Stromal cell of bone marrow (primary cell): ENCODE measurements at regions not wholly inside any gene's neighbourhood (a gene's known extent, or its start where the extent isn't known, plus 50 kb on each side); places are given as distances from the start of the nearest gene placed in this dataset.

Experiments used
- DNase-seq: peaks from one replicate; pipeline ENCODE4 v3.0.0-alpha.2; 2012; ENCODE audit warnings: low read depth

GRCh38 chr18:26794230-26795101, 71.0 kb downstream of the AQP4 start:
- no peak for DNase-seq

DNA sequence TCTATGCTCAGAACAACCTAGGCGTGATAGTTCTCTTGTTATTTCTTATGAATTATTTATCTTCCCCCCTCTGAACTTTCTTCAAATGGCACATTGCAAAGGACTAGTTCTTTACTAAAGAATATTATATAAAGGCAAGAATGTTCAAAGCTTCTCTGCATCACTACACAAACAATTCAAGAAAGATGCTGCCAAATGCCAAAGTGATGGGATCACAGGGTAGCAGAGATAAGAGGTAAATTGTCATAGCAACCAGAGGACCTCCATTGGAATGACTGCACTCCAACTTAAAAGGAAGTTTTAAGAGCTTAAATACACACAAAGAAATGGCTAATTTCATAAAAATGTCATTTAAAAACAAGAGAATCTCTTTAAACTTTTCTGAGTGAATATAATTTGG, 72.8 kb downstream of the AQP4 start:
- no peak for DNase-seq

DNA sequence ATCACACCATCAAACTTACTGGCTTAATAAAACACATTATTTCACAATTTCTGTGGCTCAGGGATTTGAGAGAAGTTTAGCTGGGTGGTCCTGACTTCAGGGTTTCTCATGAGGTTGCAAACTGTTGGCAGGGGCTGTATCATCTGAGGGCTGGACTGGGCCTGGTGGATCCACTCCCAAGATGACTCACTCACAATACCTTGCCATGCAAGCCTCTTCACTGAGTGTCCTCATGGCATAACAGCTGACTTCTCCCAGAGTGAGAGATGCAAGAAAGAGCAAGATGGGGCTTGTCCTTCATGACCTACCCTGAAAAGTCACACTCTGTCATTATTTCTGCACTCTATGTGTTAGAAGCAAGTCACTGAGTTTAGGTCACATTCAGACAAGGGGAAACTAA, 73.8 kb downstream of the AQP4 start:
- no peak for DNase-seq

- no peak for DNase-seq
Measured at GRCh38 chr18:26784599-26784998, 80.9 kb downstream of the AQP4 start.

GRCh38 chr18:26783170-26783569, 82.3 kb downstream of the AQP4 start:
- DNase-seq = no peak

DNA sequence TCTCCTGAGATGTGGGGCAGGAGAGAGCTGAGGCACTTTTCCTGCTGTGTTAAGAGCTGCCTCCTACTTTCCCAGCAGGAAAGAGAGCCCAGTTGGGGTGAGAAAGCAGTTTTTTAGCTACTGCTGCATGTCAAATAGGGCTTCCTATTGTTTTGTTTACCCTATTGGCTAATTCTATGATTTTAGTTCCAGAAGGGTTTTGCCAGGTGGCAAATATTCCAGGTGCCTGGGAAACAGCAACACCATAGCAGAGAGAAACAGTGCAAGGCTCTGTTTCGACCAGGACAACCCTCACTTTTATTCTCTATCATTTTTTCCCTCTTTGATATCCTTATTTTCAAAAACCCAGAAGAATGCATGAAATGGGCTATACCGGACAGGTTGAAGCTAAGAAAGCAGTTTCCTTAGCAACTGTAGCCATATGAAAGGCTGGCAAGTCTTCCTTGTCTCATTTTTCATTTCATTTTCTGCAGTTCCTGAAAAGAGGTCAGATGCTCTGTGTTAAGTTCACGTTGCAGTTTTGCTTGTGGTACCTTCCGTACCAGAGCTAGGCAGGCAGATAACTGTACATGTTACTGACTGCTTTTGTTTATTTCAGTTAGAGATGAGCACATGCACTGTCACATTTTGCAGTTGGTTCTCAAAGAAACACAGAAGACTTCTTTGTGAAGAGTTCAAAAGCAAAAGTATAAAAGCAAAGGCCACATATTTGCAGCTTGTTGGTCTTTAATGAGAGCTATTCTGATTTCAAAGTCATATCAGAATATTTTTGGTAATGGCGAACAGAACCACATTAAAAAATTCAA, 84.8 kb downstream of the AQP4 start:
- DNase-seq = no peak

DNA sequence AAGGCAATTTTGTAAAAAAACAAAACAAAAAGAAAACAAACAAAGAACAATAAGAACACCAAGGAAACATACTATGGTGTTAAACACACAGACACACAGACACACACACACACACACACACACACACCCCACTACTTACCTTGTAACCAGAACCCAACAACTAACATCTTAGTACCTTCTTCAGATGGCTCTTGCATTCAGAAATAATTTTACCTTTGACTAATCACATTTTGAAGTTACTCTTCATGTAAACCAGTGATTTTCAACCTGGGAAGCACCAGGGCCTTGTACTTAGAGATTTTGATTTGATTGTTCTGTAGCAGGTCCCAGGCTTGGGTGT, 87.5 kb downstream of the AQP4 start:
- DNase-seq = no peak

DNA sequence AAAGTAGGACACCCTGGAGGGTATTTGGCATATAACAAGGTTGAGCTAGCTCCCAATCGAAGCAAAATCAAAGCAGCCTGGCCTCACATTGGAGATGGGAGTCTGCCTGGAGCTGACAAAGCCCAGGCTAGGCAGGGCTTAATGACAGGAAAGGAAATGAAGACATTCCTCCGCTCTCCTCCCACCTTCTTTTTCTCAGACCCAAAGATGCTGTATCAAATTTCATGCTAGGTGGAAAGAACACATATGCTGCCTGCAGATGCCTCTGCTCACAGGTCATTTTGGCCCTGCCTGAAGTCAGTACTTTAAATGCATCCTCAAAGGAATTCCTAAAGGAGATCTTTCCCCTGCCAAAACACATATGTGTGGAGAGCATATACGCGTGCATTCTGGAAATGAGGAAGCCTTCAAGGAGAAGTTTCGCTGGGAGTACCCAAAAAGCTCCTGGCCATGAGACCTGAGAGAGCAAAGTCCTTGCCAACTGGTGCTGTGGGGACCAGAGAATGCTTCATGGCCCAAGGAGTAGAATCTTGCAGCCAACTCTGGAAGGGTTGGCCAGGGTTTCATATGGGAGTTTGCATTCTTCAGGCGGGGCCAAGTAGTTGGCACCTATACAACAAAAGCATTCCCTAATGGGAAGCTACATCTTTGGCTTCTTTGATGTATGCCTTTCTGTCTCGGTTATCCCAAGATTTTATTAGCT, 88.0 kb downstream of the AQP4 start:
- DNase-seq = no peak

DNA sequence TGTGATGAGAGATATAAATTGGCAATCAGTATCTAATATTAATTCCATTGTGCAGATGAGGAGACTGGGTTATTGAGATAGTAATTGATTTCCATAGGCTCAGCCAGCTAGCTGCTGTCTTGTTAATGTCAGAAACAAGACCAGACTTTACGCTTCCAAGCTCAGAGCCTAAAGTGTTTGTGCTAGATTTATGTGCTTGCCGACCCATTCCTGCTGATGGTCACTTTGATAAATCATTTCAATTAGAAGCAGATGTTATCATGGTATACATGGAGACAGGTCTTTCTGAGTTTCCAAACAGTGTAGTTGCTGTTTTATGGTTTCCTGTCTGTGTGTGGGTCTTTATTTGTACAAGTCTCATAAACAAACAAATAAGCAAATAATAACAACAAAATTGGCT, 92.8 kb downstream of the AQP4 start:
- no peak for DNase-seq

DNA sequence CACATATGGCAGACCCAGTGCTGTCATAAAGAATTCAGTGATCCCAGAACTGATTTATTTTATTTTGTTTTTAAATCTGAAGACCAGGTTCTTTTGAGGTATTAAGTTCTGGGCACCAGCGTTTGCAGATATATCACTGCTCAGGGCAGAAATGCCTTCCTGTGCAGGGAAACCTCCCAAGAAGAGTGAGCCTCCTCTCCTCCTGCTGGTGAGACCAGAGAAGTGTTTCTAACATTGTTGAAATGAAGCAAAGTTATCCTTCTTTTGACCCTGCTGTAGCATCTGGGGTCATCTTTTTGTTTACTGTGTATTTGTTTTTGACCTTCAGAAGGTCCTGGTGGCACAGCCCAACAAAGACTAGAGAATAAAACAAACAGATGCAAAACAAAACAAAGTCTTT, 94.0 kb downstream of the AQP4 start:
- DNase-seq = no peak

- no peak for DNase-seq
Measured at GRCh38 chr18:26768385-26768784, 97.1 kb downstream of the AQP4 start.

DNA sequence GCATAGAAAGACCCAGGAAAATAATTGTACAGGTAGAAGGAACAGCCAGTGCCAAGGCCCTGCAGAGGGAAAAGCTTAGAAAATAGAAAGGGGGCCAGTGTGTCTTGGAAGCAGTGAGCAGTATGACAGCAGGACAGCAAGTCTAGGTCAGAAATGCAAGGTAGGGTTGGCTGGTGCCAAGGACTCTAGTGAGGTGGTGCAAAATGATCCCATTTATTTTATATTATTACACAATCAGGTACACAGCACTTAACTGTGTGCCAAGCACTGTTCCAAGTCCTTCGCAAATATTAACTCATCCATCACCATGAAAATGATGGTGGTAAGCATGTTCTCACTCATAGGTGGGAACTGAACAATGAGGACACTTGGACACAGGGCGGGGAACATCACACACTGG, 100.0 kb downstream of the AQP4 start:
- no peak for DNase-seq

DNA sequence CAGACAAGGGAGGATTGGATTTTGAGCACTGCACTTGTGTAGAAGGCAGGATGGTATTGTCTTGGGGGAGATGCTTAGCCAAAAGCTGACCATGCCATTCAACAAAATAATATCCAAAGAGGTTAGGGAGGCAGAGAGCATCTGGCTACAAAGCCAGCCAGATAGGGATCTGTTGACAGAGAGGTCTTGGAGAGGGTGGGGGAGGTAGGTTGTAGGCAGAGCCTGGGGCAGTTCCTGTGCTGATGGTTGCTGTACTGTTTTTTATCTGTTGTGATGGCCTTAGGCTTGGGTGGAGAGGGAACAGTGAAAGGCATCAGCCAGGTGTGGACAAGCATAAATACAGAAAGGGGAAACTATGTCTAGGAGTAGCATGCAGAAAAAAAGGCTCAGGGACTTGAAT, 100.9 kb downstream of the AQP4 start:
- no peak for DNase-seq

GRCh38 chr18:26764177-26764576, 101.3 kb downstream of the AQP4 start:
- DNase-seq = no peak

DNA sequence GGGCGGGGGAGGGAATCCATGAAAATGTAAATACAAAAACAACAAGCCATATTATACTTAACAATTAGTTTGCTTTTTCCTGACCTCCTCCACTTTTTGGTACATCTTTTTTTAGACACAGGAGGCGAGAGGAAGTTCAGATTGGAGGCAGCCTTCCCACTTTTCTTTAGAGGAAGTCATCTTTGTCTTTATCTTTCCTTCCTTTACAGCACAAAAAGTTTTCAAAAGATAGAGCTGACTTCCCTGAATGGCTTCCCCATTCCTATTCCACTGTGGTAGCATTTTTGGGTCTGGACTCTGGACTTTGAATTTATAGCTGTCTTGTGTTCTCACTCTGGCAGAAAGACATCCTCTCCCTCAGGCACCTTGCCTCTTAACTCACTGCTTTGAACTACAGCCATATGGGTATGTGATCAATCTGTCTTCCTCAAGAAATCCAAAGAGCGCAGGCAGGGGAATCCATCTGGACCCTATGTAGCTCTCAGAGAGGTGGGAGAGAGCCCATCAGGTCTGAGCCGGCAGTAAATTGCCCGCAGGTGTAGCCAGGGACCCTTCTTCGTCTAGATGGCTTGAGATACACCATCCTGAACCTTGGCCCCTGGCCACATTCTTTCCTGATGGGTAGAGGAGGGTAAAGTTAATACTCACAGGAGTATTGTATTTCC, 101.9 kb downstream of the AQP4 start:
- no peak for DNase-seq

- no peak for DNase-seq
Measured at GRCh38 chr18:26757263-26758019, 108.1 kb downstream of the AQP4 start.

GRCh38 chr18:26756556-26756955, 109.0 kb downstream of the AQP4 start:
- DNase-seq = no peak

GRCh38 chr18:26746826-26747475, 118.6 kb downstream of the AQP4 start:
- no peak for DNase-seq

DNA sequence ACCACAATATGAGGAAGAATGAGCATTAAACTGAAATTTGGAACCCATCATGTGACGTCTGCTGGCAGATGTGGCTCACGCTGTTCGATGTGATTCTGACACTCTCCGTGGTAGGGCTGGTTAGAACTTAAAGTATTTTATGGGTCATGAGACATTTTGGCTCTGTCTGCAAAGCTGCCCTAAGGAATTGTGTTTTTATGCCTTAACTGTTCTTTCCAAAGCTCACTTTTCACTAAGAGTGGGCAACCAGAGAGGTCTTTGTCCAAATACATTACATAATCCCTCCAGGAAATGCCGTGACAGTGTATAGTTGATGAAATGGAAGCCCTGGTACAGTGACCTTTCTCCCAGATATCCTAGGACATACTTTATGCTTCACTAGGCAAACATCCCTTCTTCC, 119.1 kb downstream of the AQP4 start:
- peak; percentile 7 for DNase-seq

DNA sequence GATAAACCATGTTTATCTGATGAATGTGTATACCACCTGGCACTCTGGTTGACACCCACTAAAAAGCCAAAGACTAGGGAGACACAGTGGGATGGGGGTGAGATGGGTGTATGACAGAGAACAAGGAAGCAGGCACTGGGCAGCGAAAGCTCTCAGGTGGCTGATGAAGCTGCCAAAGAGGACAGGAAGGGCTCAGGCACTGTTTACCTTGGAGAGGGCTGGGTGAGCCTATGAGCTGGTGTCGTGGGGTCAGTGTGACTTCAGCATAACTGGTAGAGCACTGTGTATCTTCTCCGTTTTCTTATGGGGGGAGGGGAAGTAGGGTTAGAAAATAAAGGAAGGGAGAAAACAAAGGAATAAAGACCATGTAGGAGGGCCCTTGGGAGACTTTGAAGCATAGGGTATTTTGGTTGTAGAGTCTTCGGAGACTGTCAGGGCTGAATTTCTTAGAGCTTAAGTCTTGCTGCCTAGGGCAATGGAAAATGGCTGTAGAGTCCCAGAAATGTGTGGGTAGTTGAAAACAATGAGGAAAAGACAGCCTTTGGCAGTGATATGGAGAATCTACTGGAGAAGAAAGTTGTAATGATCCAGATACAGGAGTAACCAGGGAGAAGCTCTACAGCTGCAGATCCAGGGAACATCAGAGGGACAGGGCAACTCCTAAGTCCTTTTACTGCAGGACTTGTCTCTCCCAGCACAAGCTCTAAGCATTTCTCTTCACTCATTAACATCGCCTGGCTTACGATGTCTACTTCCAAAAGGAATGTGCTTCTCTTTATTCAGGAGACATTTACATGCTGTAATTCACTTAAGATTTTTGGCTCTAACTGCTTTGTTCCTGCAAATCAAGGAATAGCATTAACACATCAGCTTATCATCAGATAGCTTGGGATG, 120.0 kb downstream of the AQP4 start:
- no peak for DNase-seq
